ENCODE measurements at regions not wholly inside any gene's neighbourhood (a gene's known extent, or its start where the extent isn't known, plus 50 kb on each side); places are given as distances from the start of the nearest gene placed in this dataset.

GRCh38 chr5:135719428-135720063 is 114.9 kb upstream of the SLC25A48 start (continued):
- no peak for TF ChIP-seq REST (IDR thresholded peaks at IDR 0.05; ENCODE audit: unreplicated experiment)

- Mint-ChIP-seq H3K27me3 (ENCODE audit: insufficient read depth, low read depth, poor library complexity) (peaks cover 5% of the 10 kb centered on the region), H3K27ac (no peak overlapping the region), H3K36me3 (ENCODE audit: low read depth) (no peaks in the 10 kb centered on the region), H3K9me3 (no peaks in the 10 kb centered on the region), H3K4me3 (no peak overlapping the region), H3K4me1 (peaks cover 15% of the 10 kb centered on the region; the same call in 2 of the 3 replicates)
- H3K36me3 ChIP-seq (ENCODE audit: insufficient read depth), result no peaks in the 10 kb centered on the region
- no peak overlapping the region for H3K27ac ChIP-seq (ENCODE audit: low read depth)
- ATAC-seq, result no peak
- H3F3A ChIP-seq (replicated peaks; ENCODE audit: low read depth), result no peaks in the 10 kb centered on the region
- H4K20me1 ChIP-seq (replicated peaks; ENCODE audit: insufficient read depth), result no peaks in the 10 kb centered on the region
- no peaks in the 10 kb centered on the region for H3K9me2 ChIP-seq (ENCODE audit: insufficient read depth)
- no peak for DNase-seq (ENCODE audit: low spot score)
- TF ChIP-seq JUNB (IDR thresholded peaks at IDR 0.05; ENCODE audit: unreplicated experiment) (no peak), EZH2phosphoT487 (IDR thresholded peaks at IDR 0.05; ENCODE audit: unreplicated experiment) (no peak), CREB1 (CRISPR knock-in tag; IDR thresholded peaks at IDR 0.05; ENCODE audit: low read depth) (no peak), EZH2 (IDR thresholded peaks at IDR 0.05; ENCODE audit: low read depth, unreplicated experiment) (no peak), ETS1 (IDR thresholded peaks at IDR 0.05) (no peak), ZNF462 (CRISPR knock-in tag; IDR thresholded peaks at IDR 0.05) (no peak), STAT1 (IDR thresholded peaks at IDR 0.05; ENCODE audit: unreplicated experiment) (no peak), REST (IDR thresholded peaks at IDR 0.05; ENCODE audit: unreplicated experiment) (no peak), NANOG (IDR thresholded peaks at IDR 0.05; ENCODE audit: borderline replicate concordance) (no peak)
- H3K27me3 ChIP-seq (ENCODE audit: insufficient read depth), result no peaks in the 10 kb centered on the region
- no peak overlapping the region for H3K4me3 ChIP-seq
- no peak overlapping the region for H3K4me2 ChIP-seq
- peaks cover 5% of the 10 kb centered on the region for H3K4me1 ChIP-seq (ENCODE audit: insufficient read depth)
- no peak overlapping the region for H2AFZ ChIP-seq
- H3K79me2 ChIP-seq (replicated peaks; ENCODE audit: insufficient read depth), result no peaks in the 10 kb centered on the region
Measured at GRCh38 chr5:135718651-135719050, 115.8 kb upstream of the SLC25A48 start.
